Kasumi-1 (cell line): ENCODE measurements at regions not wholly inside any gene's neighbourhood (a gene's known extent, or its start where the extent isn't known, plus 50 kb on each side); places are given as distances from the start of the nearest gene placed in this dataset.

Experiments
- DNase-seq, 2 experiments: peaks; one replicate each; lab custom pipeline; 2025; lab: John Stamatoyannopoulos, UW

DNA sequence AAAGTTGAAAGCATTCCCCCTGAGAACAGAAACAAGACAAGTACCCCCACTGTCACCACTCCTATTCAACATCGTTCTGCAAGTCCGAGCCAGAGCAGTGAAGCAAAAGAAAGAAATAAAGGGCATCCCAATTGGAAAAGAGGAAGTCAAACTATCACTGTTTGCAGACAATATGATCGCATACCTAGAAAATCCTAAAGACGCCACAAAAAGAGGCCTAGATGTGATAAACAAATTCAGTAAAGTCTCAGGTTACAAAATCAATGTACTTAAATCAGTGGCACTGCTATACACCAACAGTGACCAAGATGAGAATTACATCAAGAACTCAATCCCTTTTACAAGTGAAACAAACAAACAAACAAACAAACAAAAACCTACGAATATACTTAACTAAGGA is 87.7 kb upstream of the COCH start:
- no peak for DNase-seq

- no peak for DNase-seq
Measured at GRCh38 chr14:30790827-30791226, 83.5 kb upstream of the COCH start.

DNA sequence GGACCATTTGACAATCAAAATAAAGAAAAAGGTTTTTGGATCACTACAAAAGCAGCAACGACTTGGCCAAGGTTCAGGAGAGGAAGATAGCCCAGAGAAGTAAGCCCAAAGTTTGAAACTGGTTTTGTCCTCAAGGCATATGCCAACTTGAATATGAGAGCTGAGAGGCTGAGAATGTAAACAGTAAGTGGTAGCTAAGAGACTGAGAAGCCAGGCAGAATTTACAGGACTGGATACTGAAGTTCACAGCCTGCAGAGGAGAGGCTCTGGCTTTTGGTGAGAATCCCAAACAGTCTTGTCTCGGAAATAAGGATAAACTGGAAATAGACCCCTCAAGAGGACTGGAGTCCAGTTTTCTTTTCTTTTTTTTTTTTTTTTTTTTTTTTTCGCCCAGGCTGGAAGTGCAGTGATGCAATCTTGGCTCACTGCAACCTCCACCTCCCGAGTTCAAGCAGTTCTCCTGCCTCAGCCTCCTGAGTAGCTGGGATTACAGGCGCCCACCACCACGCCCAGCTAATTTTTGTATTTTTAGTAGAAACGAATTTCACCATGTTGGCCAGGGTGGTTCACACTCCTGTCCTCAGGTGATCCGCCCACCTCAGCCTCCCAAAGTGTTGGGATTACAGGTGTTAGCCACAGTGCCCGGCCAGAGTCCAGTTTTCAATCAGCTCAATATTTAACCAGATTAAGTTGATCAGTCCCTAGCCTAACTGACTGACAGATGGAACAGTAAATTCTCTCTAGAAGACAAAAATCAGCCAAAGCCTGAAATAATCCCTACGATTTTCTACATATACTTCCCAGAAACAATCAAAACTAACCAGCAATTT is 82.6 kb upstream of the COCH start:
- DNase-seq, result no peak

DNA sequence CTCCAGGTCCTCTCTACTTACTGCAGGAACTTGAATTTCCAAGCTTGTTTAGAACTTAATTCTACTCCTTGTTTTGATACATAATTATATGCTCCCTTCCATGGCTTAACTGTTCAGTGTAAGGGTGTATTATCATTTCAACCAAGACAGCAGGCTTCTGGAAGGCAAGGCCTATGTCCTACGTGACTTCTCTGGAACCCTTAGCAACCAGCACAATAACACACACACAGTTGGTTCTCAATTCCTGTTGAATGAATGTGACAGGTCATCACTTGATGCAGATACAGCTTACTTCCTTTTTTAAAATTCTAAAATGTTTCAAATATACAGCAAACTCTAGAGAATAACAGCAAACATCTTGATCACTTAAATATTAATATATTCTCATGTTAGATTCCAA is 77.7 kb upstream of the COCH start:
- peak in 1 of 2 experiments; percentile 8 for DNase-seq

DNA sequence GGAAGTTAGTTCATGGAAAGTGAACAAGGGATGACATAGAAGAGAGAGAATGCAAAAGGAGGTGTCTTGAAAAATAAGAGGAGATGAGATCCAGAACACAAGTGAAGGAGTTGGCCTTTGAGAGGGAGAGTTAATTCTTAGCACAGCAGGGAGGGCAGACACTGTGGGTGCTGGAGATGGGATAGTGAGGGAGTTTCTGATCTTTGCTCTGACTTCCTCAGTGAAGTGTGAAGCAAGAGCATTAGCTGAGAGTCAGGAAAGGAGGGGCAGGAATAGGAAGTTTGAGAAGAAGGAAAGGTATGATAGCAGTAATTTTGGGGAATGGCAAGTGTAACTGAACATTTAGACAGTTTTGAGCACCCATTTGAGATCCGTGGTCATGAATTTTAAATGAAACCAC is 75.8 kb upstream of the COCH start:
- peak in 1 of 2 experiments; percentile 7 for DNase-seq

- no peak for DNase-seq
Measured at GRCh38 chr14:30798961-30799360, 75.4 kb upstream of the COCH start.

GRCh38 chr14:30799933-30800332 is 74.4 kb upstream of the COCH start:
- no peak for DNase-seq

DNA sequence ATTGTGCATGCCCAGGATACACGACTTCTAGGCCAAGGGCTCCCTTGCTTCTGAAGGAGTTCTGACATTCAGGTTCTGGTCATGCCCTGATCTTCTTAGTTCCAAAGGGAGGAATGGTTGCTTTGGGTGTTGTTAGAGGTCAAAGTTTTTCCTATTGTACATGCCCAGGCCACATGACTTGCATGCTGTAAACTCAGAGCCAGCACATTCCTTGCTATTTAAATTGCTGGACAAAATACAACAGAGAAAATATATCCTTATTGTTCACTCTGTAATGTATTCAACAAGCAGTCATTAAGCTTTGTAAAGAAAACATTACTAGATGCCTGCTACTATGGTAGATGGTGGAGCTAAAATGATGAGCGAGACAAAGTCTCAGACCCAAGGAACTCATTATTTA is 71.2 kb upstream of the COCH start:
- no peak for DNase-seq

GRCh38 chr14:30805284-30805683 is 69.1 kb upstream of the COCH start:
- DNase-seq, result no peak

DNA sequence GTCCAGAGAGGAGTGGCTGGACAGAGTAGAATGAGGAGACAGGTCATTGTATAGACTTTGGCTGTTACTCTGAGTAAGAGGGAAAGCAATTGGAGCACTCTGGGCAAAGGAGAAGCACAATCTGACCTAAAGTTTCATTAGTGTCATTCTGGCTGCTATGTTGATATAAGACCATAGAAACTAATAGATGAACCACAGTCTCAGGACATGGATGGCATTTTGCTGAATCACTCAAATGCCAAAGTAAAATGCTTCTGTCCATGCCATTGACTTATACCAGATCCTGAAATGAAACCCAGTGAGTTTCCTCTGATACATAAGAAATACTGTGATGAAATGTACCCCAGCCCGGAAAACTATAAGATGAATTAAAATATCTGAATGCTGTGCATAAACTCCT is 65.8 kb upstream of the COCH start:
- DNase-seq, result no peak

- no peak for DNase-seq
Measured at GRCh38 chr14:30813216-30813615, 61.1 kb upstream of the COCH start.

- DNase-seq, result no peak
Measured at GRCh38 chr14:30820674-30821073, 53.7 kb upstream of the COCH start.

DNA sequence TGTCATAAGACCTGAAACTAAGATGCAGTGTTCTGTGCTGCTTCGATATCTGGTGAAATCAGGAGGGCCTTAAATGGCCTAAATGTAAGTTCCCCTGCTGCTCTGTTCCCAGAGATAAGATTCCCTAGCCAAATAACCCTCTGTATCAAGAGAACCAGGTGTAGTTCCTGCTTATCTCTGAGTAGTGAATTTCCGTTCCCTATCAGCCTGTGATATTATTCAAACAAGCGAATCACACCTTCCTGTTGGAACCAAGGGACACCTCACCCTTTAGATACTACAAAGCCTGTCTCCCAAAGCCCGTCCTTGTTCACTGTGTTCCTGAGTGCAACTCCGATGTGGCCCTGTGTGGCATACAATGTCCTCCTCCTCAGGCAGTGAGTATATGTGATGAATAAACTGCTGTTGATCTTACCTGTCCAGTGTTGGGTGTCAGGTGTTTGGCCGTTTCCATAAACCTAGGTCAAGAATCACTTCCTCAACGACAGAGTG is 52.2 kb upstream of the COCH start:
- no peak for DNase-seq
